IMR-90 (cell line): ENCODE measurements at regions not wholly inside any gene's neighbourhood (a gene's known extent, or its start where the extent isn't known, plus 50 kb on each side); places are given as distances from the start of the nearest gene placed in this dataset.

Experiments
- BHLHE40 ChIP-seq: fragments of 150-350 bp; IDR thresholded peaks from 2 replicates; pipeline ENCODE4 v1.6.1; 2016; ENCODE audit warnings: mild to moderate bottlenecking, low read depth, low read length
- CEBPB ChIP-seq: IDR thresholded peaks from 2 replicates; pipeline ENCODE4 v1.6.1; 2012; ENCODE audit warnings: low read depth, low read length, improper control_type of control experiment
- ELK1 ChIP-seq: fragments of 150-350 bp; IDR thresholded peaks from 2 replicates; pipeline ENCODE4 v1.6.1; 2016; ENCODE audit warnings: low read depth, mild to moderate bottlenecking, low read length, moderate library complexity, borderline replicate concordance
- FOS ChIP-seq: fragments of 150-350 bp; IDR thresholded peaks from 2 replicates; pipeline ENCODE4 v1.6.1; 2016; ENCODE audit warnings: low read depth, low read length
- MAFK ChIP-seq: IDR thresholded peaks from 2 replicates; pipeline ENCODE4 v1.6.1; 2012; ENCODE audit warnings: low read depth, low read length, improper control_type of control experiment
- NFE2L2 ChIP-seq: fragments of 150-350 bp; IDR thresholded peaks from 2 replicates; pipeline ENCODE4 v1.6.1; 2016; ENCODE audit warnings: low read depth, mild to moderate bottlenecking, low read length
- POLR2A ChIP-seq: IDR thresholded peaks from 2 replicates; pipeline ENCODE4 v1.6.1; 2012; ENCODE audit warnings: mild to moderate bottlenecking, low read depth, low read length
- RAD21 ChIP-seq: IDR thresholded peaks from 2 replicates; pipeline ENCODE4 v1.6.1; 2012; ENCODE audit warnings: low read length, improper control_type of control experiment
- RCOR1 ChIP-seq: IDR thresholded peaks from 2 replicates; pipeline ENCODE4 v1.6.1; 2012; ENCODE audit warnings: mild to moderate bottlenecking, low read length, improper control_type of control experiment; ENCODE audit not compliant: insufficient replicate concordance
- SMC3 ChIP-seq: fragments of 150-350 bp; IDR thresholded peaks from 2 replicates; pipeline ENCODE4 v1.6.1; 2016; ENCODE audit warnings: low read depth, mild to moderate bottlenecking, antibody characterized with exemption, low read length, moderate library complexity
- USF2 ChIP-seq: fragments of 150-350 bp; IDR thresholded peaks from 2 replicates; pipeline ENCODE4 v1.6.1; 2017; ENCODE audit warnings: mild to moderate bottlenecking, antibody characterized with exemption, low read length, low read depth
- TF ChIP-seq, protein P1 (sequence below): conservative IDR thresholded peaks from 2 replicates; pipeline ENCODE4 v1.5.1; 2012; ENCODE audit warnings: mild to moderate bottlenecking, low read depth, low read length, improper control_type of control experiment

GRCh38 chr15:81653259-81653658 is 279.2 kb upstream of the TMC3 start:
- TF ChIP-seq POLR2A = no peak
- TF ChIP-seq, protein P1, sequence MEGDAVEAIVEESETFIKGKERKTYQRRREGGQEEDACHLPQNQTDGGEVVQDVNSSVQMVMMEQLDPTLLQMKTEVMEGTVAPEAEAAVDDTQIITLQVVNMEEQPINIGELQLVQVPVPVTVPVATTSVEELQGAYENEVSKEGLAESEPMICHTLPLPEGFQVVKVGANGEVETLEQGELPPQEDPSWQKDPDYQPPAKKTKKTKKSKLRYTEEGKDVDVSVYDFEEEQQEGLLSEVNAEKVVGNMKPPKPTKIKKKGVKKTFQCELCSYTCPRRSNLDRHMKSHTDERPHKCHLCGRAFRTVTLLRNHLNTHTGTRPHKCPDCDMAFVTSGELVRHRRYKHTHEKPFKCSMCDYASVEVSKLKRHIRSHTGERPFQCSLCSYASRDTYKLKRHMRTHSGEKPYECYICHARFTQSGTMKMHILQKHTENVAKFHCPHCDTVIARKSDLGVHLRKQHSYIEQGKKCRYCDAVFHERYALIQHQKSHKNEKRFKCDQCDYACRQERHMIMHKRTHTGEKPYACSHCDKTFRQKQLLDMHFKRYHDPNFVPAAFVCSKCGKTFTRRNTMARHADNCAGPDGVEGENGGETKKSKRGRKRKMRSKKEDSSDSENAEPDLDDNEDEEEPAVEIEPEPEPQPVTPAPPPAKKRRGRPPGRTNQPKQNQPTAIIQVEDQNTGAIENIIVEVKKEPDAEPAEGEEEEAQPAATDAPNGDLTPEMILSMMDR = no peak
- TF ChIP-seq SMC3 = no peak
- no peak for TF ChIP-seq CEBPB
- no peak for TF ChIP-seq RAD21
- TF ChIP-seq FOS = no peak
- no peak for TF ChIP-seq NFE2L2
- no peak for TF ChIP-seq ELK1
- no peak for TF ChIP-seq MAFK
- no peak for TF ChIP-seq RCOR1
- TF ChIP-seq BHLHE40 = no peak
- no peak for TF ChIP-seq USF2
